SK-N-SH (cell line): ENCODE measurements at regions not wholly inside any gene's neighbourhood (a gene's known extent, or its start where the extent isn't known, plus 50 kb on each side); places are given as distances from the start of the nearest gene placed in this dataset.

Experiments
- CTCF ChIA-PET: fragments of 300-600, 350-600 bp; formaldehyde crosslinking; extraction: SDS; loops from one replicate; lab custom pipeline; 2021; lab: Yijun Ruan, JAX
- POLR2A ChIA-PET: fragments of 350-600 bp; sonication (Branson Sonifier 250); formaldehyde crosslinking; extraction: SDS; loops from one replicate; lab custom pipeline; 2020; ENCODE audit warnings: antibody characterized with exemption, inconsistent platforms; lab: Yijun Ruan, JAX
- DNase-seq: peaks from one replicate; pipeline ENCODE4 v3.0.0; 2012
- H2AFZ ChIP-seq: fragments of 200-600 bp; sonication (generic); 2 replicates; pipeline ENCODE4 v1.8.1; 2016; ENCODE audit warnings: antibody characterized with exemption, mild to moderate bottlenecking, low read depth
- H3F3A ChIP-seq: fragments of 200-600 bp; sonication (generic); replicated peaks from 2 replicates; pipeline ENCODE3; 2016; ENCODE audit warnings: antibody characterized with exemption, mild to moderate bottlenecking; ENCODE audit not compliant: insufficient read depth
- H3K27ac ChIP-seq, 2 experiments: fragments of 200-500 bp in 1 of 2; fragments of 200-600 bp in 1 of 2; sonication (Bioruptor generic) in 1 of 2; sonication (generic), shearing (Covaris generic) in 1 of 2; 2 replicates each; pipeline versions ENCODE4 v1.5.1 to v1.6.1; 2014 to 2016; ENCODE audit warnings: low read depth in 2 of 2, inconsistent platforms in 1 of 2, low read length in 1 of 2, mild to moderate bottlenecking in 1 of 2, mixed read lengths in 1 of 2
- H3K27me3 ChIP-seq: fragments of 200-600 bp; sonication (generic), shearing (Covaris generic); 2 replicates; pipeline ENCODE4 v1.6.1; 2016; ENCODE audit warnings: mixed run types; ENCODE audit not compliant: insufficient read depth
- H3K36me3 ChIP-seq, 2 experiments: fragments of 200-500 bp in 1 of 2; fragments of 200-600 bp in 1 of 2; sonication (Bioruptor generic) in 1 of 2; sonication (generic) in 1 of 2; replicated peaks in 1 of 2; 2 replicates each; pipeline versions ENCODE3 to v1.5.1; 2014 to 2016; ENCODE audit warnings: low read length in 1 of 2, mild to moderate bottlenecking in 1 of 2; ENCODE audit not compliant: insufficient read depth in 2 of 2, control insufficient read depth in 1 of 2
- H3K4me1 ChIP-seq, 2 experiments: fragments of 200-500 bp in 1 of 2; fragments of 200-600 bp in 1 of 2; sonication (Bioruptor generic) in 1 of 2; sonication (generic), shearing (Covaris generic) in 1 of 2; 2 replicates each; pipeline versions ENCODE4 v1.5.1 to v1.6.1; 2014 to 2016; ENCODE audit warnings: low read depth in 1 of 2, low read length in 1 of 2, mixed run types in 1 of 2; ENCODE audit not compliant: insufficient read depth in 2 of 2, control insufficient read depth in 1 of 2
- H3K4me2 ChIP-seq: fragments of 200-600 bp; sonication (generic), shearing (Covaris generic); 2 replicates; pipeline ENCODE4 v1.6.1; 2017; ENCODE audit warnings: mixed run types
- H3K4me3 ChIP-seq, 2 experiments: fragments of 200-500 bp in 1 of 2; fragments of 200-600 bp in 1 of 2; sonication (Bioruptor generic) in 1 of 2; sonication (generic), shearing (Covaris generic) in 1 of 2; 2 replicates each; pipeline versions ENCODE4 v1.5.1 to v1.8.1; 2014 to 2016; ENCODE audit warnings: low read depth in 2 of 2, inconsistent platforms in 1 of 2, low read length in 1 of 2, mild to moderate bottlenecking in 1 of 2, mixed read lengths in 1 of 2, moderate library complexity in 1 of 2
- H3K79me2 ChIP-seq: fragments of 200-600 bp; sonication (generic); 2 replicates; pipeline ENCODE4 v1.8.1; 2017; ENCODE audit warnings: mild to moderate bottlenecking; ENCODE audit not compliant: insufficient read depth
- H3K9ac ChIP-seq: fragments of 200-600 bp; sonication (generic); 2 replicates; pipeline ENCODE4 v1.6.1; 2017; ENCODE audit warnings: mixed run types
- H3K9me2 ChIP-seq: fragments of 200-600 bp; sonication (generic); 2 replicates; pipeline ENCODE4 v1.6.1; 2017; ENCODE audit warnings: mixed run types
- H3K9me3 ChIP-seq: fragments of 200-600 bp; sonication (generic); 2 replicates; pipeline ENCODE4 v1.6.1; 2017; ENCODE audit warnings: mixed run types, mild to moderate bottlenecking, moderate library complexity
- H4K20me1 ChIP-seq: fragments of 200-600 bp; sonication (generic); 2 replicates; pipeline ENCODE4 v1.6.1; 2017; ENCODE audit warnings: mild to moderate bottlenecking, mixed run types; ENCODE audit not compliant: insufficient read depth
- CHD2 ChIP-seq: fragments of 150-350 bp; IDR thresholded peaks from 2 replicates; pipeline ENCODE4 v1.6.1; 2018; ENCODE audit warnings: low read length; ENCODE audit not compliant: partially characterized antibody
- ELF1 ChIP-seq: IDR thresholded peaks from 2 replicates; pipeline ENCODE4 v1.4.0; 2012
- EP300 ChIP-seq, 2 experiments: IDR thresholded peaks; 2 replicates each; pipeline versions ENCODE4 v1.4.0 to v1.6.1; 2012; ENCODE audit warnings: borderline replicate concordance in 1 of 2, low read depth in 1 of 2, low read length in 1 of 2
- EZH2phosphoT487 ChIP-seq: fragments of 200-600 bp; sonication (generic); IDR thresholded peaks from 2 replicates; pipeline ENCODE4 v1.6.1; 2017; ENCODE audit warnings: low read depth, mixed run types, mild to moderate bottlenecking, antibody characterized with exemption, moderate library complexity, borderline replicate concordance
- FOSL2 ChIP-seq: IDR thresholded peaks from 2 replicates; pipeline ENCODE4 v1.4.0; 2012; ENCODE audit warnings: low read depth, mild to moderate bottlenecking, moderate library complexity, borderline replicate concordance
- FOXM1 ChIP-seq: IDR thresholded peaks from 2 replicates; pipeline ENCODE4 v1.4.0; 2012; ENCODE audit warnings: low read depth, mild to moderate bottlenecking
- IRF3 ChIP-seq: fragments of 150-350 bp; IDR thresholded peaks from 2 replicates; pipeline ENCODE4 v1.6.1; 2016; ENCODE audit warnings: mild to moderate bottlenecking, low read depth, low read length
- NFIC ChIP-seq: IDR thresholded peaks from 2 replicates; pipeline ENCODE4 v1.4.0; 2012; ENCODE audit warnings: borderline replicate concordance
- NRF1 ChIP-seq: IDR thresholded peaks from 2 replicates; pipeline ENCODE4 v1.6.1; 2012; ENCODE audit warnings: low read depth, mild to moderate bottlenecking, low read length
- RAD21 ChIP-seq: IDR thresholded peaks from 2 replicates; pipeline ENCODE4 v1.6.1; 2012; ENCODE audit warnings: mild to moderate bottlenecking, low read length
- RFX5 ChIP-seq: IDR thresholded peaks from 2 replicates; pipeline ENCODE4 v1.6.1; 2012; ENCODE audit warnings: mild to moderate bottlenecking, improper control_type of control experiment, low read length
- SIN3A ChIP-seq: IDR thresholded peaks from 2 replicates; pipeline ENCODE4 v1.6.1; 2012; ENCODE audit warnings: low read depth, mild to moderate bottlenecking, low read length, moderate library complexity, borderline replicate concordance
- SMC3 ChIP-seq: IDR thresholded peaks from 2 replicates; pipeline ENCODE4 v1.6.1; 2012; ENCODE audit warnings: low read depth, low read length, improper control_type of control experiment
- TEAD4 ChIP-seq: IDR thresholded peaks from 2 replicates; pipeline ENCODE4 v1.4.0; 2012; ENCODE audit warnings: mild to moderate bottlenecking, borderline replicate concordance; ENCODE audit not compliant: insufficient read depth
- USF2 ChIP-seq: fragments of 150-350 bp; IDR thresholded peaks from 2 replicates; pipeline ENCODE4 v1.6.1; 2017; ENCODE audit warnings: antibody characterized with exemption, low read length, low read depth, borderline replicate concordance
- YY1 ChIP-seq: IDR thresholded peaks from 2 replicates; pipeline ENCODE4 v1.4.0; 2012; ENCODE audit warnings: low read depth, mild to moderate bottlenecking
- WGBS: methylation state at CpG from one replicate; pipeline ENCODE4 v1.1.6; 2017; ENCODE audit warnings: low lambda C conversion rate; 5-methylcytosine and 5-hydroxymethylcytosine counted together
- TF ChIP-seq, protein P1 (sequence below): IDR thresholded peaks from 2 replicates; pipeline ENCODE4 v1.4.0; 2012; ENCODE audit warnings: low read depth

GRCh38 chr18:43482600-43482999 is 205.3 kb upstream of the SYT4 start:
- Histone ChIP-seq H3K36me3 (no peaks in the 10 kb centered on the region), H2AFZ (no peak overlapping the region), H3F3A (no peaks in the 10 kb centered on the region), H3K9ac (no peak overlapping the region), H3K27me3 (no peaks in the 10 kb centered on the region; the same call in 1 of the 2 replicates), H3K9me3 (no peaks in the 10 kb centered on the region), H4K20me1 (no peaks in the 10 kb centered on the region), H3K4me3 (no peak overlapping the region), H3K27ac (no peak overlapping the region), H3K79me2 (no peaks in the 10 kb centered on the region), H3K4me2 (no peak overlapping the region), H3K4me1 (no peaks in the 10 kb centered on the region), H3K9me2 (no peaks in the 10 kb centered on the region)
- DNase-seq = no peak
- 32% methylated on average over 6 of the region's 14 CpGs for WGBS
- POLR2A ChIA-PET = no interaction called here
- CTCF ChIA-PET = no interaction called here
- TF ChIP-seq IRF3 = no peak

GRCh38 chr18:43484710-43485109 is 207.4 kb upstream of the SYT4 start:
- H3K79me2 ChIP-seq = no peaks in the 10 kb centered on the region
- WGBS = 55% methylated on average over 1 of the region's 1 CpG
- H3K27ac ChIP-seq = no peak overlapping the region
- CTCF ChIA-PET = interaction anchor here (1.4 kb wide), 1 partner anchor 62 kb away, joined by 3 read pairs; no protein-coding TSS in a partner anchor
- no peaks in the 10 kb centered on the region for H3K4me1 ChIP-seq
- H3F3A ChIP-seq = no peaks in the 10 kb centered on the region
- no peaks in the 10 kb centered on the region for H3K36me3 ChIP-seq
- no peaks in the 10 kb centered on the region for H3K9me2 ChIP-seq
- no peak overlapping the region for H2AFZ ChIP-seq
- no peaks in the 10 kb centered on the region for H4K20me1 ChIP-seq
- no peak overlapping the region for H3K4me2 ChIP-seq
- no peak for DNase-seq
- H3K9me3 ChIP-seq = no peaks in the 10 kb centered on the region
- no peak overlapping the region for H3K4me3 ChIP-seq
- H3K27me3 ChIP-seq = no peaks in the 10 kb centered on the region
- TF ChIP-seq RFX5 = no peak
- TF ChIP-seq NRF1 = no peak
- H3K9ac ChIP-seq = no peak overlapping the region
- POLR2A ChIA-PET = no interaction called here

- no peak for DNase-seq
- no peaks in the 10 kb centered on the region for H3K4me1 ChIP-seq
- 55% methylated on average over 5 of the region's 5 CpGs for WGBS
- TF ChIP-seq RAD21 = no peak
- no peak for TF ChIP-seq FOXM1
- no peak for TF ChIP-seq YY1
- TF ChIP-seq FOSL2 = no peak
- no peak for TF ChIP-seq CHD2
- no peak for TF ChIP-seq IRF3
- no peak for TF ChIP-seq EP300 (IDR thresholded peaks at IDR 0.05; ENCODE audit: borderline replicate concordance in 1 of 2, low read depth in 1 of 2, low read length in 1 of 2)
- TF ChIP-seq EZH2phosphoT487 = no peak
- no peak for TF ChIP-seq SIN3A
- TF ChIP-seq NFIC = no peak
- no peak for TF ChIP-seq TEAD4
- TF ChIP-seq, protein P1, sequence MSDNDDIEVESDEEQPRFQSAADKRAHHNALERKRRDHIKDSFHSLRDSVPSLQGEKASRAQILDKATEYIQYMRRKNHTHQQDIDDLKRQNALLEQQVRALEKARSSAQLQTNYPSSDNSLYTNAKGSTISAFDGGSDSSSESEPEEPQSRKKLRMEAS = no peak
- TF ChIP-seq NRF1 = no peak
- TF ChIP-seq SMC3 = no peak
- TF ChIP-seq ELF1 = no peak
- no peak for TF ChIP-seq USF2
Observed at GRCh38 chr18:43485545-43485963, 208.3 kb upstream of the SYT4 start.

More at GRCh38 chr18:43485545-43485963, 208.3 kb upstream of the SYT4 start:
- no peaks in the 10 kb centered on the region for H4K20me1 ChIP-seq
- ChIA-PET POLR2A (no interaction called here), CTCF (interaction anchor here (0.7 kb wide), 1 partner anchor 1042 kb away, joined by 3 read pairs; no protein-coding TSS in a partner anchor)
- no peak overlapping the region for H3K4me2 ChIP-seq
- no peak overlapping the region for H2AFZ ChIP-seq
- no peak overlapping the region for H3K9ac ChIP-seq
- no peaks in the 10 kb centered on the region for H3F3A ChIP-seq
- no peaks in the 10 kb centered on the region for H3K27me3 ChIP-seq
- no peaks in the 10 kb centered on the region for H3K36me3 ChIP-seq
- no peaks in the 10 kb centered on the region for H3K9me3 ChIP-seq
- H3K79me2 ChIP-seq = no peaks in the 10 kb centered on the region
- no peak overlapping the region for H3K27ac ChIP-seq
- no peak overlapping the region for H3K4me3 ChIP-seq
- no peaks in the 10 kb centered on the region for H3K9me2 ChIP-seq
